22Rv1 (cell line): ENCODE measurements at regions not wholly inside any gene's neighbourhood (a gene's known extent, or its start where the extent isn't known, plus 50 kb on each side); places are given as distances from the start of the nearest gene placed in this dataset.

ENCODE experiments used
- CTCF ChIP-seq: fragments of 450-650 bp; IDR thresholded peaks from 2 replicates; pipeline ENCODE4 v1.5.1; 2017; ENCODE audit warnings: mild to moderate bottlenecking
- ZFX ChIP-seq: fragments of 450-650 bp; IDR thresholded peaks from 2 replicates; pipeline ENCODE4 v1.6.1; 2017; ENCODE audit warnings: antibody characterized with exemption, borderline replicate concordance

DNA sequence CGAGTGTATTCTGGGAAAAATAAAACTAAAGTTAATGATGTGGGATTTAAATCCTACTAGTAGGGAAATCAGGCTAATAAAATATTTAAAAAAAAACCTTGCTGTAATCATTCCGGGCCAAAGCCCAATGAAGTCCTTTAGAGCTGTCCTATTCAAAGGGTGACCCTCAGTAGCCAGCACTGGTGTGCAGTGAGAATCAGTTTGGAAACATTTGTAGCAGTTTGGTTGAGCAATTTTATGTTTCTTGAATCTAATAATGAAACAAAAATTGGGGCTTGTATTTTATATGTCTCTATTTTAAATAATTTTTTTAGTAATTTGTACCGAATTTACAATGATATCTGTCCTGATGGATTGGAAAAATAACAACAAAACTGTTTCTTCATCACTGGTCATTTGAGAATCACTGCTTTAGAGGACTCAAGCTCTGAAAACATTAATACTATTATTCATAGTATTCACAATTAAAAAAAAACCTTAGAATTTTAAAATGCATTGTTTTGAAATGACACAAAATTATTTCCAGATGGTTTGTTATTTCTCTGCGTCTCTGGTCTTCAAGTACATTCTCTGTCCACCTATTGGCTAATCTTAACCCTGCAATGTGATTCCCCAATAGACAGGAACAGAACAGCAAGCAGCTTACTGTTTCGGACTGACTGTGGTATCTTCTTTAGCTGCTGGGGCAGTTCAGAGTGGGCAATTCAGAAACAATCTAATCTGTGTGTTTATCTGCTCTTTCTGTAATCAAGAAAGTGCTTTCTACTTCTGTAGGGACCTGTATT is 71.2 kb downstream of the OTOL1 start:
- TF ChIP-seq CTCF (no peak), ZFX (no peak)
